ENCODE measurements at regions not wholly inside any gene's neighbourhood (a gene's known extent, or its start where the extent isn't known, plus 50 kb on each side); places are given as distances from the start of the nearest gene placed in this dataset.

DNA sequence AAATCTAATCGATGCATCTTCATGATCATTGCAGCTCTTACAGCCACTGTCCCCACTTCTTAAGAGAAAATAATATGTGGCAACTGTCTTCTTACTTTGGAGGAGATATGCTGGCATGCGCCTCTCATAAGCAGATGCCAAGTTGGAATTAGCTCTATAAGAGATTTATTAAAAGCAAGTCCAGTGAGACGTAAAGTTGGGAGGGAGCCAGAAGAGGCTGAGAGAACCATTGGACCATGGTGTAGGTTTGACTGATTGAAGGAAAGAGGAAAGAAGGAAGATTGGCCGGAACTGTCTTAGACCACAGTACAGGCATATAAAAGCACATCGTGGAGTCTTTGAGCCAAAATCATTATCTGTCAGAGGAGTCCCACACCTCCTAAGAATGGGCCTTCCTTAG, 265.7 kb upstream of the ZC3H15 start:
- TF ChIP-seq, protein P1, sequence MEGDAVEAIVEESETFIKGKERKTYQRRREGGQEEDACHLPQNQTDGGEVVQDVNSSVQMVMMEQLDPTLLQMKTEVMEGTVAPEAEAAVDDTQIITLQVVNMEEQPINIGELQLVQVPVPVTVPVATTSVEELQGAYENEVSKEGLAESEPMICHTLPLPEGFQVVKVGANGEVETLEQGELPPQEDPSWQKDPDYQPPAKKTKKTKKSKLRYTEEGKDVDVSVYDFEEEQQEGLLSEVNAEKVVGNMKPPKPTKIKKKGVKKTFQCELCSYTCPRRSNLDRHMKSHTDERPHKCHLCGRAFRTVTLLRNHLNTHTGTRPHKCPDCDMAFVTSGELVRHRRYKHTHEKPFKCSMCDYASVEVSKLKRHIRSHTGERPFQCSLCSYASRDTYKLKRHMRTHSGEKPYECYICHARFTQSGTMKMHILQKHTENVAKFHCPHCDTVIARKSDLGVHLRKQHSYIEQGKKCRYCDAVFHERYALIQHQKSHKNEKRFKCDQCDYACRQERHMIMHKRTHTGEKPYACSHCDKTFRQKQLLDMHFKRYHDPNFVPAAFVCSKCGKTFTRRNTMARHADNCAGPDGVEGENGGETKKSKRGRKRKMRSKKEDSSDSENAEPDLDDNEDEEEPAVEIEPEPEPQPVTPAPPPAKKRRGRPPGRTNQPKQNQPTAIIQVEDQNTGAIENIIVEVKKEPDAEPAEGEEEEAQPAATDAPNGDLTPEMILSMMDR (IDR thresholded peaks at IDR 0.05) = no peak
- no peak for TF ChIP-seq POLR2A (IDR thresholded peaks at IDR 0.05)
- no peak for TF ChIP-seq POLR2AphosphoS5 (IDR thresholded peaks at IDR 0.05)
